Left cardiac atrium (tissue), 4 donors: ENCODE measurements at regions not wholly inside any gene's neighbourhood (a gene's known extent, or its start where the extent isn't known, plus 50 kb on each side); places are given as distances from the start of the nearest gene placed in this dataset.
"Not testable (repeated sequence)": the region's sequence is repeated elsewhere in the genome, so short reads cannot be mapped to it uniquely, and the experiment has no call there.

Experiments
- ATAC-seq, 2 donors: fragments of 200-7000 bp; cut with Tn5 transposase; one replicate each; pipeline ENCODE4 v1.9.1; 2020; ENCODE audit warnings: mild to moderate bottlenecking in 2 of 2, moderate library complexity in 2 of 2
- DNase-seq: peaks from one replicate; pipeline ENCODE4 v3.0.0-alpha.2; 2020
- intact Hi-C, 2 donors: fragments of 100-400 bp; cut with DNase I; formaldehyde crosslinking; loops; one replicate each; pipeline versions ENCODE4 v1.14.1 to v1.15.1; 2022 to 2023
- donor health status: DM: no; HTN: yes; CAD: no.
- donor health status: DM: no; HTN: yes; CAD: no; lungs with severe emphysema.
- donor health status: DM: yes; HTN: yes; CAD: no.
- donor health status: Dilated cardiomyopathy.

DNA sequence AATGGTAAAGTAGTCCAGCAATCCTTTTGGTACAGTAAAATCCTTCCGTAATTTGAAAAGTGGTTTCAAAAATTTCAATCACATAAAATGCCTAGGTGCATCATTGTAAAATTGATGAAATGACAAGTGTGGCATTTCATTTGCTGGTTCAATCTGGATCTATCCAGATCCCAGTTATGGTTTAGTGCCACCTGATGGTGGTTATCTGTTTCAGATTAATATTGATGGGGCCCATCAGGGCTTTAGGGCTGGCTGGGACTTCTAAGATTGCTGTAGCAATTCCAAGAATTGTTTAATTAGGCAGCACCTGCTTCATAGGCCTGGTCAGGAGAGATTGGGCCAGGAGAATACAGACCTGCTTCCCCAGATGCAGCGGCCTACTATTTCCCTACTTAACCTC, 55.5 kb upstream of the PIK3C3 start:
- no peak for ATAC-seq
- intact Hi-C loops: no loop called here
- no peak for DNase-seq

- no peak for ATAC-seq
- intact Hi-C loops: no loop called here
Observed at GRCh38 chr18:41893432-41893831, 61.6 kb upstream of the PIK3C3 start.

GRCh38 chr18:41887100-41887499, 67.9 kb upstream of the PIK3C3 start:
- DNase-seq: no peak
- no peak for ATAC-seq
- intact Hi-C loops: no loop called here

More at GRCh38 chr18:41893432-41893831, 61.6 kb upstream of the PIK3C3 start:
- no peak for DNase-seq

DNA sequence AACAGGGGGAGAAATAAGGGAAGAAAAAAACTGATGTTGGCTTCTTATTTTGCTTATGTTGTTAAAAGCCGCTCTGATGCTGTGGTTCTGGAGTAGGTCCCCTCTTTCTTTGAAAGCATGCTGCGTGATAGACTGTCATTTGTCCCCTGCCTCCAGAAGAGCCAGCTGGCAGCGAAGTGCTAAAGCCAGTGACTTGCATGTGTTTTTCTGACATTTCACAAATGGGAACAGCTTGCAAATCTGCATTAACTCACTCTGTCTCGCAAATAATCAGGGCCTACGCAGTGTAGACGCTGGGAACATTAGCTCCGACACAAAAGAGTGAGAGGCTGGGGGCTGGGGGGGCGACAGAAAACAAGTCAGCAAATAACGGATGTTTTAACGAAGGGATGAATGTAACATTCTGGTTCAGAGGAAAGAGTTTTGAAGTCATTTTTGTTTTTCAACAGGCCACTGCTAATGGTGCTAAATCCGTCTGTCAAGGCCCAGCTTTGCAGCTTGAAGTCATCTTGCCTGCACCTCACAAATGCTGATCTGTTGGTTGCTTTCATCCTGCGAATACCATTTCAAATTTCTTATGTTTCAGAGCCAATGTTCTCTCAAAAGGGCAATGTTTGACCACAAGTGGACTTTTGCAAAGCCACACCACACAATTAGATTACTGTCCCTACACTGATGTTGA, 68.8 kb upstream of the PIK3C3 start:
- intact Hi-C loops: no loop called here
- DNase-seq (no peak), ATAC-seq (no peak)

DNA sequence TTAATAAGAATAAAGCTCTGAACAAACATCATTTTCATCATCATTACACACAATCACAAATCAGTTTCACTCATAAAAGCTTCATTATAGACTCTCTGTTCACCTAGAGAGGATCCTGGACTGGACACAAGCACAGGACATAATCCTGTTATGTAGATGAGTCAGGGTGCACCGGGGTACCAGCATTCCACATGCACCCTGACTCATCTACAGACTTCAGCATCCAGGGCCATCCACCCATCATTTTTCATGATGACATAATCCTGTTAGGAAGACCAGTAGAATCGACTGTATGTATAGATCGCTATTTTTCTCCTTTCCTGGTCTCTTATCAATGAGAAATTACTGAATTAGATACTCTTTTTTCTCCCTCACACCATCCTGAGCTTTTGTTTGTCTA, 73.7 kb upstream of the PIK3C3 start:
- DNase-seq: no peak
- no peak for ATAC-seq
- intact Hi-C loops: no loop called here

DNA sequence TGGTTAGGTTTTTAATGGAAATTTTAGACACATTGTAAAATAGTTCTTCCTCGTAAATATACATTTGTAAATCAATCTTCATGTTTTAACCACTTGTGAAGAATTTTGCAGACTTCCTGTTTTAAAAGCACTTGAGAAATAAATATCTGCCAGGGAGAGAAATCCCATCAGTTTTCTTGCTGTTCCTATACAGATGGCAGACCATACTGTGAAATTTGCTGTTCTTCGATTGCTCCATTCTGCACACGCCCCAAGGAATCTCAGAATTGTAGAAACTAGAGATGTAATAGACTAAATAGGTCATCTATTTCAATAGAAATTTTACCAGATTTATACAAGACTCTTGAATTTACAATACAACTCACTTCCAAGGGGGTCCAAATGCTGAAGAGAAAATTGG, 75.8 kb upstream of the PIK3C3 start:
- DNase-seq (no peak), ATAC-seq (no peak)
- intact Hi-C loops: no loop called here

DNA sequence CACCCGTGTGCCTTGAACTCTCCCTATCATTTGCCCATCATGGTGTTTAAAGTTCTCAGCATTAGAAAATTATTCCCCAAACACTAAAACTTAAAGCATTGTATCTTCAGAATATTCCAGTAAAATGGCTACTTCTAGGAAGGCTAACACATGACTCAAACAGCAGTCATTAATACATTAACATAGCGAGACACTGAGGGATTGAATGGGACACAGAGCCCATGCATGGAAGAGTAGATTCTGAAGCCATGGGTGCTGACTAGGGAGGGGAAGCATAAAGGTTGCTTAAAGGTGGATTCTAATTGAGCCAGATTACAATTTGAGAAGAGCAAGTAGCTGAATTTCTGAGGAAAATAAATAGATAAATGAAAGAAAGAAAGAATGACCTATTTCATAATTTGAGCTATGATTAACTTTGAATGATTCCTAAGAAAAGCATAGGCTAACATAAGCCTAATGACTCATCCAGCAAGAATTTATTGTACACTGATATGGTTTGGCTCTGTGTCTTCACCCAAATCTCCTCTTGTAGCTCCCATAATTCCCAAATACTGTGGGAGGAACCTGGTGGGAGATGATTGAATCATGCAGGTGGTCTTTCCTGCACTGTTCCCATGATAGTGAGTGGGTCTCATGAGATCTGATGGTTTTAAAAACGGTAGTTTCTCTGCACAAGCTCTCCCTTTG, 79.8 kb upstream of the PIK3C3 start:
- DNase-seq (no peak), ATAC-seq (no peak)
- intact Hi-C loops: no loop called here

DNA sequence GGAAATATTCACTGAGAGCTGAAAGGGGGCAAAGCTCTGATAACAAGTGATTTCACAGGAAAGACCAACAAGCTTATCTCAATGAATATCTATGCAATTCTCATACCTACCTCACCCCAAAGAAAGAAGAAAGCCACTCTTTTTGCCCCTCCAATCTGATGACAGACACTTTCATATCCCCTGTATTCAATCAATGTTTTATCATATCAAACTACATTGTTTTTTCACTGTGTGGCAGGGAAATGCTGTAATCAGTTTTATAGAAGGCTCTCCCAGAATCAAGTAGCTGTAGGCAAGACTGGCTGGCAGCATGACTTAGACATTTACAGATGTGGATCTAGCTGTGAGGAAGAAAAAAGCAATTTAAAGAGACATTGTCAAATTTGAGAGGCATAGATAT, 81.3 kb upstream of the PIK3C3 start:
- DNase-seq (no peak), ATAC-seq (no peak)
- intact Hi-C loops: no loop called here

- intact Hi-C loops: no loop called here
- ATAC-seq (no peak), DNase-seq (no peak)
Observed at GRCh38 chr18:41872206-41872605, 82.8 kb upstream of the PIK3C3 start.

GRCh38 chr18:41871229-41872000, 83.6 kb upstream of the PIK3C3 start:
- no peak for DNase-seq
- intact Hi-C loops: no loop called here
- no peak for ATAC-seq

DNA sequence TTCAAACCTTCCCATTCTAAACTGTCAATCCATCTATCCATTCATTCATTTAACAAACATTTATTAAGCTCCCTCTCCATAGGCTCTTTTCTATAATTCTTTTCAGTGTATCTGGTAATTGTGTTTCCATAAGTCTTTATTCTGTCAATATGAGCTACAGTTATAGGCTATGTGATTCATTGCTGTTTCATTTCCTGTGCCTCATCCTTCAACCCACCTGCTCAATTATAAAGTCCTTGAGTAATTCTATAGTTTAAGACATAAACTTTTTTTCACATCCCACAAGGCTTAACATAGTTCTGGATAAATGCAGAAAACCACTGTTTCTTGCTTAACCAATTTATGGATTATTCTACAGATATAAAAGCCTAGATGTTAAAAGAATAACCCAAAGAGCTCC, 84.2 kb upstream of the PIK3C3 start:
- ATAC-seq: no peak
- DNase-seq: no peak
- intact Hi-C loops: no loop called here

- intact Hi-C loops: no loop called here
- no peak for ATAC-seq
- no peak for DNase-seq
Observed at GRCh38 chr18:41870191-41870590, 84.8 kb upstream of the PIK3C3 start.

- ATAC-seq, intact Hi-C loops, DNase-seq: not testable (repeated sequence)
Observed at GRCh38 chr18:41865796-41866195, 89.2 kb upstream of the PIK3C3 start.

DNA sequence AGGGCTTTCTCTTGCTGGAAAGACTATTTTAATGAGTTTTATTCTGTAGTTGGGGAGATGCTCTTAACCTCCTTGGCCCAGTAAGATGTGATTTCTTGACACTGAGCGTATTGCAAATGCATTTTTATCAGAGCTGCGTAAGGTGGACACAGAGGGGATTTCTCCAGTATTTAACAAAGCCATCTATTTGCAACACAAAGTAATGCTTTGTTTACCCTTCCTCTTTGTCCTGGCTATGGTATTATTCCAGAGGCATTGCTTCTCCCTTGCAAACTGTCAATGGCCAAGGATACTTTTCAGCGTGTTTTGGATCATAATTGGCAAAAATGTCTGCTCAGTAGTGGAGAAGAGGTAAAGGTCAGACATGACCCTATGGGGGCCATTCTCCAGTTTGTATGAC, 90.8 kb upstream of the PIK3C3 start:
- DNase-seq (no peak), ATAC-seq (no peak)
- intact Hi-C loops: no loop called here

DNA sequence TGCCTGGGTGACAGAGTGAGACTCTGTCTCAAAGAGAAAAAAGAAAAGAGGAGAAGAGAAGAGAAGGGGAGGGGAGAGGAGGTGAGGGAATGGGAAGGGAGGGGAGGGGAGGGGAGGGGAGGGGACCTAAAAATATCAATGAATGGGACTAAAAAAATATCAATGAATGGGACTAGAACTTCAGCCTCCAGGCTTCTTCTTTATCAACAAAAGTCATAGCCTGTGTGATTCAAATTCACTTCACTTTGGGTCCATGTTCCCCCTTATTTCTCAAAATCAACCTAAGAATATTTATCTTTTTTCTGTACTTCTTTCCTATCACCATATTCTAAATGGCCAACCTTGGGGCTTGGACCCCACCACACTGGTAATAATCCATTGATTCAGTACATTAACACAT, 92.1 kb upstream of the PIK3C3 start:
- ATAC-seq (no peak), DNase-seq (no peak)
- intact Hi-C loops: no loop called here

GRCh38 chr18:41860987-41861386, 94.0 kb upstream of the PIK3C3 start:
- ATAC-seq (no peak), DNase-seq (no peak)
- intact Hi-C loops: no loop called here

DNA sequence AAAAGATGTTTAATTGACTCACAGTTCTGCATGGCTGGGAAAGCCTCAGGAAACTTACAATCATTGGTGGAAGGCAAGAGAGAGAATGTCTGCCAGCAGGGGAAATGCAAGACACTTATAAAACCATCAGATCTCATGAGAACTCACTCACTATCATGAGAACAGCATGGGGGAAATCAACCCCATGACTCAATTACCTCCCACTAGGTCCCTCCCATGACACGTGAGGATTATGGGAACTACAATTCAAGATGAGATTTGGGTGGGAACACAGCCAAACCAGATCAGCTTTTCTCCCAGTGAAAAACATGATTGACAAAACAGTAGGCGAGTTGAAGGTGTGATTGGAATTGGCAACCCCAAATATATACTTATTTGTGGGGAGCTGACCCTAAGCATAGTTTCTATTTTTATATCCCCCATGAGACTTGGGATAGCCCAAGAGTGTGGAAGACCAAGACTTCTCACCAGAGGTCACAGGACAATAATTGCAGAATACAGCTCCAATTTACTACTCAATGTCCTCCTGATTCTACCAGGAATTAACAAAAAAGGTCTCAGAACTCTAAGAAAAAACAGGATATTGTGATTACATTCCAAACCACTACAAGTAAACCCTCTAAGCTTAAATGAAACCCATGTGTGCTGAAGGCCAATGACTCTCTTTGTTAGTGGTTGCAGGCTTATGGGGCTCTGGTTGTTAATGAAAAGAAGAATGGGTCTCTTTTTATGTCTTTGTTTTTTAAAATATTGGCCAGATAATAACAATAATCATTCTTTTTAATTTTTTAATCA, 96.1 kb upstream of the PIK3C3 start:
- DNase-seq (no peak), ATAC-seq (no peak)
- intact Hi-C loops: no loop called here

GRCh38 chr18:41853280-41853679, 101.8 kb upstream of the PIK3C3 start:
- ATAC-seq (no peak), DNase-seq (no peak)
- intact Hi-C loops: no loop called here

DNA sequence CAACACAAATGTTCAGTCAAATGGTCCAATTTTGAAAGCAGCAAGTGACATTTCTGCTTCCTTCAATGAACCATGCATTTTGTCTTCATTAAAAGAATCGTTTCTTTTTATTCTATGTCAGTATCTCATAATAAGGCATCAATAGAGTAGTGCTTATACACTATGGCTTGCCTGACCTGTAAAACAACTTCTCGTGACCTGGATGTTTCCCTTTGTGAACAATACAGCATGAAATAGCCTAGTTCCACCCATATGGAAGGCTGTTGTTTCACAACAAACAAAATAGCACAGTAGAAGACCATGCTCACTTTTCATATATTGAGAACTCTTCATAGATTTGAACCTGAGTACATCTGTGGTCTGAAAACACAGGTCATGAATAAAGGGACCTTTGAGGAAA, 104.3 kb upstream of the PIK3C3 start:
- ATAC-seq: no peak
- intact Hi-C loops: no loop called here

DNA sequence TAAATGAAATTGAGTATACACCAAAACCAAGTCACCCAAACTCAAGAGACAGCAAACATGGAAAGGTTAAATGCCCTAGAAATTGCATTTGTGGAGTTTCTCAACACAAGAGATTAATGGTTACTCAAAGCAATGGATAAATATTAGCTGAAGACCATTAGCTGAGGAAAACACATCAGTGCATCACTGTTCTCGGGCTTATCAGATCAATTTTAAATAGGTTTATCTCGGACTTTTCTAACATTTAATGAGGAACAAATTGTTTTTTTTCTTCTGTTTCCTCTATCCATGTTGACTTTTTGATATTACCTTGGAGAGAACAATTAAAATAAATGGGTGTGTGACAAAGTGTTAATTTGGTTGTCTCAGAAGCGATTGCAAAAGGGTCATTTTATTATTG, 105.4 kb upstream of the PIK3C3 start:
- no peak for DNase-seq
- ATAC-seq: no peak
- intact Hi-C loops: no loop called here

More for the DNA sequence above, 104.3 kb upstream of the PIK3C3 start:
- no peak for DNase-seq
